ENCODE measurements at regions not wholly inside any gene's neighbourhood (a gene's known extent, or its start where the extent isn't known, plus 50 kb on each side); places are given as distances from the start of the nearest gene placed in this dataset.

DNA sequence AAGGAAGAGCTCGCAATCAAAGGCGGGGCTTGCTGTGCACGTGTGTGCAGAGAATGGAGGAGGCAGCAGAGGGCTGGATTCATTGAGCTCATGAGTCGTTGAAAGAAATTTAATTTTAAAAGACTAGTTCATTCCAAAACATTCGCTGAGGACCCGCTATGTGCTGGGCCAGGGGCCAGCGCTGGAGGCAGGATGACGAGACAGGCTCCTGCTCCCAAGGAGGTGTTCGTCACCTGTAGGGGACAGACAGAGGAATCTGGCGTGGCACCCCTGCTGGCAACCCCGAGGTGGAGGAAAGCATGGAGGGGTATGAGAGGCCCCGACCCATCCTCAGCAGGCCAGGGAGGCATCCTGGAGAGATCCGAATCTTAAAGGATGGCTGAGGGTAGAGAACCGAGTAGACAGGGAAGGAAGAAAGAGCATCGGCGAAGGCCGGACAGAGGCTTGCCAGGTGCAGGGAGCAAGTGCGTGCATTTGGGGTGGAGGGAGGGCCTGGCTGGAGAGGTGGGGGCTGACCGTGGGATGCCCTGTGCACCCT, 96.4 kb downstream of the CPZ start:
- Mint-ChIP-seq H3K27me3 (ENCODE audit: low read depth) (peaks cover 20% of the 10 kb centered on the region), H3K4me1 (ENCODE audit: low read depth) (no peaks in the 10 kb centered on the region), H3K9me3 (no peaks in the 10 kb centered on the region), H3K4me3 (no peak overlapping the region), H3K27ac (no peak overlapping the region), H3K36me3 (ENCODE audit: low read depth) (no peaks in the 10 kb centered on the region)
- no peak for DNase-seq
- CTCF ChIA-PET, result interaction anchor here (0.7 to 1.7 kb wide), 3 partner anchors 20 to 228 kb away, joined by 3 to 5 read pairs (median 4); no protein-coding TSS in a partner anchor
- intact Hi-C loops (cut with micrococcal nuclease), result no loop called here

GRCh38 chr4:8688041-8688907, 95.7 kb downstream of the CPZ start:
- Mint-ChIP-seq H3K4me1 (ENCODE audit: low read depth) (no peaks in the 10 kb centered on the region), H3K27me3 (ENCODE audit: low read depth) (peaks cover 20% of the 10 kb centered on the region), H3K9me3 (no peaks in the 10 kb centered on the region), H3K4me3 (no peak overlapping the region), H3K36me3 (ENCODE audit: low read depth) (no peaks in the 10 kb centered on the region), H3K27ac (no peak overlapping the region)
- DNase-seq, result peak; percentile 20
- CTCF ChIA-PET, result interaction anchor here (0.7 to 1.7 kb wide), 3 partner anchors 19 to 229 kb away, joined by 3 to 5 read pairs (median 4); no protein-coding TSS in a partner anchor
- intact Hi-C loops (cut with micrococcal nuclease), result no loop called here

- Mint-ChIP-seq H3K9me3 (no peaks in the 10 kb centered on the region), H3K27me3 (ENCODE audit: low read depth) (peaks cover 20% of the 10 kb centered on the region), H3K4me3 (no peak overlapping the region), H3K36me3 (ENCODE audit: low read depth) (no peaks in the 10 kb centered on the region), H3K27ac (no peak overlapping the region), H3K4me1 (ENCODE audit: low read depth) (no peaks in the 10 kb centered on the region)
- no peak for DNase-seq
- CTCF ChIA-PET, result no interaction called here
- intact Hi-C loops (cut with micrococcal nuclease), result no loop called here
Observed at GRCh38 chr4:8687083-8687482, 94.5 kb downstream of the CPZ start.

DNA sequence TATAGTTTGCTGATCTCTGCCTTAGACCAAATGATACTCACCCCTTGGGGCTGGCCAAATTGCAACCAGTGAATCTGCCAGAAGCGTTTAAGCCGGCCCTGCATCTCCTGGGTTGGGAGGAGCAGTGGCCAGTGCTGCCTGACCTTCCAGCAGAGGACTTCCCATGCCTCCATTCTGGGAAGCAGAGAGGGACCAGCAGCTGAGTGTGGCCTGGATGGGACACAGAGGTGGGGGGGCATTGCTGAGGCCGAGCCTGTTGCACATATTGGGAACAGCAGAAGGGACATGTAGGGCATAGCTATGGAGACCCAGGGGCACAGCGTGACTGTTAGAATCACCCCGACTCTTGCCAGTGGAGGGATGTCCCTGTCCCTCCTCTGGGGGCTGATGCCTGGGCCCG, 93.3 kb downstream of the CPZ start:
- peaks cover 20% of the 10 kb centered on the region for H3K27me3 Mint-ChIP-seq (ENCODE audit: low read depth)

DNA sequence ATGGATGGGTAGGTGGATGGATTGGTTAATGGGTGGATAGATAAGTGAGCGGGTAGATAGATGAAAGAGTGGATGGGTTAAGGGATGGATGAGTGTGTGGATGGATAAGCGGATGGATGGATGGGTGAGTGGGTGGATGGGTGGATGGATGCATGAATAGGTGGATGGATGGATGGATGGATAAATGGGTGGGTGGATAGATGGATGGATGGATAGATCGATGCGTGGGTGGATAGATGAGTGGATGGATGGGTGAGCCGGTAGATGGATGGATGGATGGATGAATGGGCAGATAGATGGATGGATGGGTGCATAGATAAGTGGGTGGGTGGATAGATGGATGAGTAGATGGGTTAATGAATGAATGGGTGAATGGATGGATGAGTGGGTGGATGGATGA, 90.9 kb downstream of the CPZ start:
- CTCF ChIA-PET, result no interaction called here
- peaks cover 13% of the 10 kb centered on the region for H3K27me3 Mint-ChIP-seq (ENCODE audit: low read depth)
- no peak for DNase-seq

More for the DNA sequence above, 93.3 kb downstream of the CPZ start:
- Mint-ChIP-seq H3K4me3 (no peak overlapping the region), H3K36me3 (ENCODE audit: low read depth) (no peaks in the 10 kb centered on the region), H3K4me1 (ENCODE audit: low read depth) (no peaks in the 10 kb centered on the region), H3K27ac (no peak overlapping the region), H3K9me3 (no peaks in the 10 kb centered on the region)
- no peak for DNase-seq
- CTCF ChIA-PET, result no interaction called here
- intact Hi-C loops (cut with micrococcal nuclease), result no loop called here

DNA sequence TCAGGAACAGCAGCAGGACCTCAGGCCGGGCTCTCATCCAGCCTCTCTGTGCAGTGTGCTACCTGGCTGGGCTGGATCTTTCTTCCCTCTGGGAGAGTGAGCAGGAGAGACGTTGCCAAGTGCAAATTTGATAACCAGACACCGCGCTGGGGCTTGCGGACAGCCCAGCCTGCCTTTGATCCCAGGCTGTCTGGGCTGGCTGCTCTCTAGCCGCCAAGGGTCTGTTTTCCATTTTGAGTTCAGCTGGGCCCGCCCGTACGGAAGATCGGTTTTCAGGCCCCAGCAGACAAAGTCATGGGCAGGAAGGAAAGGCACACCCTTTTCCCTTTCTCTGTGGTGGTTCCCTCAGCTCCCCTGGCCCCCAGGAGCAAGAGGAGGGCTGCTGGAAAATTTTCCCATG, 90.2 kb downstream of the CPZ start:
- Mint-ChIP-seq H3K27me3 (ENCODE audit: low read depth) (peaks cover 10% of the 10 kb centered on the region), H3K36me3 (ENCODE audit: low read depth) (no peaks in the 10 kb centered on the region), H3K4me3 (no peak overlapping the region), H3K27ac (no peak overlapping the region), H3K4me1 (ENCODE audit: low read depth) (no peaks in the 10 kb centered on the region), H3K9me3 (no peaks in the 10 kb centered on the region)
- intact Hi-C loops (cut with micrococcal nuclease), result no loop called here
- CTCF ChIA-PET, result no interaction called here
- no peak for DNase-seq

More for the DNA sequence above, 90.9 kb downstream of the CPZ start:
- no peaks in the 10 kb centered on the region for H3K4me1 Mint-ChIP-seq (ENCODE audit: low read depth)
- no peak overlapping the region for H3K27ac Mint-ChIP-seq
- no peaks in the 10 kb centered on the region for H3K36me3 Mint-ChIP-seq (ENCODE audit: low read depth)
- intact Hi-C loops (cut with micrococcal nuclease), result no loop called here
- no peaks in the 10 kb centered on the region for H3K9me3 Mint-ChIP-seq
- H3K4me3 Mint-ChIP-seq, result no peak overlapping the region

- Mint-ChIP-seq H3K27ac (no peak overlapping the region), H3K4me3 (no peak overlapping the region), H3K36me3 (ENCODE audit: low read depth) (no peaks in the 10 kb centered on the region), H3K4me1 (ENCODE audit: low read depth) (no peaks in the 10 kb centered on the region), H3K9me3 (no peaks in the 10 kb centered on the region), H3K27me3 (ENCODE audit: low read depth) (peaks cover 9% of the 10 kb centered on the region)
- intact Hi-C loops (cut with micrococcal nuclease), result no loop called here
- CTCF ChIA-PET, result no interaction called here
- DNase-seq, result no peak
Observed at GRCh38 chr4:8682296-8682695, 89.7 kb downstream of the CPZ start.

GRCh38 chr4:8681391-8681790, 88.8 kb downstream of the CPZ start:
- H3K36me3 Mint-ChIP-seq (ENCODE audit: low read depth), result no peaks in the 10 kb centered on the region
- CTCF ChIA-PET, result no interaction called here
- H3K27me3 Mint-ChIP-seq (ENCODE audit: low read depth), result no peaks in the 10 kb centered on the region
- no peak for DNase-seq
- H3K27ac Mint-ChIP-seq, result no peak overlapping the region
- no peaks in the 10 kb centered on the region for H3K4me1 Mint-ChIP-seq (ENCODE audit: low read depth)
- H3K4me3 Mint-ChIP-seq, result no peak overlapping the region
- intact Hi-C loops (cut with micrococcal nuclease), result no loop called here
- peaks cover 2% of the 10 kb centered on the region for H3K9me3 Mint-ChIP-seq

DNA sequence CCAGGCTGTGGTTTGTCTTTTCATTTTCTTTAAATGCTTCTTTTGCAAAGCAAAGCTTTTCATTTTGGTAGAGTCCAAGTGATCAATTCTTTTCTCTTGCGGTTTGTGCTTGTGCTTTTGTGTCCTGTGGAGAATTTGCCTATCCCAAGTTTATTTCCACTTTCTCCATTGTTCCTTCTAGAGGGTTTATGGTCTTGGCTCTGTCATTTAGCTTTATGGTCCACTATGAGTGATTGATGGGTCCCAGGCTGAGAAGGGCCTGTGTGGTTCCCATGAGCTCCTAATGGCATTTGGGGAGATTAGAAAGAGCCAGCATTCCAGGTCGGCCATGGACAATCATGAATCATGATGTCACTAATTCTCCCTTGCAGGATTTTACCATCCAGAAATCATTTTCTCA, 86.5 kb downstream of the CPZ start:
- Mint-ChIP-seq H3K4me1 (ENCODE audit: low read depth) (no peaks in the 10 kb centered on the region), H3K4me3 (no peak overlapping the region), H3K27me3 (ENCODE audit: low read depth) (peaks cover under 1% of the 10 kb centered on the region), H3K9me3 (peaks cover 2% of the 10 kb centered on the region), H3K36me3 (ENCODE audit: low read depth) (no peaks in the 10 kb centered on the region), H3K27ac (no peak overlapping the region)
- intact Hi-C loops (cut with micrococcal nuclease), result no loop called here
- CTCF ChIA-PET, result no interaction called here
- DNase-seq, result no peak

DNA sequence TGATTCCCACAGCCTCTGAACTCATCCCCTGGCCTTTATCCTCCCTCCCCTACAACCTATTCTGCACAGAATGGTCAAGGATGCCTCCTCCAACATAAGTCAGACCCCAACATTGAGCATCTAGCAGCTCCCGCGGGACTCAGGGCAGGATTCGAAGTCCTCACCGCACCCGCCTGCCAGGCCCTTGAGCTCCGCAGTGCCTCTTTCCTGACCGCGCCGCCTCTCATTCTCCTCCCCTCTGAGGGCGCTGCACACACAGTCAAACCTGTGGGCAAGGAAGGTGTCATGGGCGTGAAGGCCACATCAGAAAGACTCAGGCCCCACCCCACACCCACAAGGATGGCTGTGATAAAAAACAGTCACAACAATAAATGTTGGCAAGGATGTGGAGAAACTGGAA, 84.1 kb downstream of the CPZ start:
- Mint-ChIP-seq H3K9me3 (peaks cover 2% of the 10 kb centered on the region), H3K4me3 (no peak overlapping the region), H3K36me3 (ENCODE audit: low read depth) (no peaks in the 10 kb centered on the region), H3K27ac (no peak overlapping the region), H3K27me3 (ENCODE audit: low read depth) (peaks cover 7% of the 10 kb centered on the region), H3K4me1 (ENCODE audit: low read depth) (no peaks in the 10 kb centered on the region)
- intact Hi-C loops (cut with micrococcal nuclease), result no loop called here
- no peak for DNase-seq
- CTCF ChIA-PET, result no interaction called here

DNA sequence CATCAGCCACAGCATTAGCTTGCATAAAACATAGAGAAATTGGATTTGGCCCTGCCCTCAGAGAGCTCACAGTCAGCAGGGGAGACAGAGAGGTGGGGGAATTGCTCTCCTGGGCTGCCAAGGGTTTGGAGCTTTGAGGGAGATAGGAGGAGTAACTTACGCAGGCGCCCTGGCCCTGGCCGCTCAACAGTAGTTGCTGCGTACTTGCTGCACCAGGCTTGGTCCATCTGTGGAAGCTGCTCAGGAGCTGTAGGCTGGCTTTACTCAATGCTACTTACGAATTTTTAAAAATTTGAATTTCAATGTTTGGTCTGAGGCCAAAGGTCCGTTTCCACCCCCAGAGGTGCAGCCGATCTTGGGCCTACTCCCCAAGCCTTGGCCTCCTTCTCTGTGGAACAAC, 83.3 kb downstream of the CPZ start:
- H3K4me1 Mint-ChIP-seq (ENCODE audit: low read depth), result no peaks in the 10 kb centered on the region
- intact Hi-C loops (cut with micrococcal nuclease), result no loop called here

DNA sequence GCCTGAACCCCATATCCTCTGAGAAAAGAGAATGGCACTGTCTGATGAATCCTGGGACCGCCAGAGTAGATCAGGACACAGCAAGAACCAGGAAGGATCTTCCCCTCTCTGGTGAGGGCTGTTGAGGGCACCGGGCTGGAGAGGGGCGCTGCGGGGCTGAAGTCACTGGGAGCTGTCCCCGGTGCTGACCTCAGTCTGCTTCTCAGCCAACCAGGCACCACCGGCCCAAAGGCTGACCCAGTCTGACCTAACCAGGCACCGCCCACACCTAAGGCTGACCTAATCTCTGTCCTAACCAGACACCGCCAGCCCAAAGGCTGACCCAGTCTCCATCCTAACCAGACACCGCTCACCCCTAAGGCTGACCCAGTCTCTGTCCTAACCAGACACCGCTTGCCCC, 82.8 kb downstream of the CPZ start:
- CTCF ChIA-PET, result no interaction called here
- Mint-ChIP-seq H3K4me3 (no peak overlapping the region), H3K27me3 (ENCODE audit: low read depth) (peaks cover 14% of the 10 kb centered on the region), H3K36me3 (ENCODE audit: low read depth) (no peaks in the 10 kb centered on the region), H3K27ac (no peak overlapping the region), H3K9me3 (peaks cover 2% of the 10 kb centered on the region), H3K4me1 (ENCODE audit: low read depth) (no peaks in the 10 kb centered on the region)
- no peak for DNase-seq
- intact Hi-C loops (cut with micrococcal nuclease), result no loop called here

More for the DNA sequence above, 83.3 kb downstream of the CPZ start:
- H3K4me3 Mint-ChIP-seq, result no peak overlapping the region
- CTCF ChIA-PET, result no interaction called here
- H3K27me3 Mint-ChIP-seq (ENCODE audit: low read depth), result peaks cover 14% of the 10 kb centered on the region
- H3K9me3 Mint-ChIP-seq, result peaks cover 2% of the 10 kb centered on the region
- no peak for DNase-seq
- no peak overlapping the region for H3K27ac Mint-ChIP-seq
- no peaks in the 10 kb centered on the region for H3K36me3 Mint-ChIP-seq (ENCODE audit: low read depth)

- Mint-ChIP-seq H3K27me3 (ENCODE audit: low read depth) (peaks cover 15% of the 10 kb centered on the region), H3K27ac (no peak overlapping the region), H3K36me3 (ENCODE audit: low read depth) (no peaks in the 10 kb centered on the region), H3K4me1 (ENCODE audit: low read depth) (no peaks in the 10 kb centered on the region), H3K4me3 (no peak overlapping the region), H3K9me3 (peaks cover 2% of the 10 kb centered on the region)
- CTCF ChIA-PET, result no interaction called here
- intact Hi-C loops (cut with micrococcal nuclease), result no loop called here
- DNase-seq, result no peak
Observed at GRCh38 chr4:8674311-8674885, 81.8 kb downstream of the CPZ start.

All from activated naive CD4-positive, alpha-beta T cell treated with anti-CD3 and anti-CD28 coated beads for 36 hours (primary cell).